ENCODE measurements at regions not wholly inside any gene's neighbourhood (a gene's known extent, or its start where the extent isn't known, plus 50 kb on each side); places are given as distances from the start of the nearest gene placed in this dataset.

DNA sequence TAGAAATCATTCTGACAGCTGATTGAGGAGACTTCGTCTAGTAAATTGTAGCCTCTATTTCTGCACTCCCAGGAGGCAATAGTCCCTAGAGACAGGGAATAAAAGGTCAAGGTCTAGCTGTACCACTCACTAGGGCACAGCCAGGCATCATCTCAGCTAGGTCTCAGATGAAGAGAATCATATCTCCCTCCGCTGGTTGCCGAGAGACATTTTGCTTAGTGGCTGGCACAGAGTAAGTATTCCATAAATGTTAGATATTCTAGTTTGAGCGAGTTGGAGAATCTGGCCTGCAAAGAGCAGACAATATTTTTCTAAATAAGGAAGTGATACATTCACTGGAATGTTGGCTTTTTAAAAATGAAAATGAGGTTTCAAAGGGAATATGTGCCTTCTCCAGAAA is 180.4 kb upstream of the ACTBL2 start:
- TF ChIP-seq, protein P1, sequence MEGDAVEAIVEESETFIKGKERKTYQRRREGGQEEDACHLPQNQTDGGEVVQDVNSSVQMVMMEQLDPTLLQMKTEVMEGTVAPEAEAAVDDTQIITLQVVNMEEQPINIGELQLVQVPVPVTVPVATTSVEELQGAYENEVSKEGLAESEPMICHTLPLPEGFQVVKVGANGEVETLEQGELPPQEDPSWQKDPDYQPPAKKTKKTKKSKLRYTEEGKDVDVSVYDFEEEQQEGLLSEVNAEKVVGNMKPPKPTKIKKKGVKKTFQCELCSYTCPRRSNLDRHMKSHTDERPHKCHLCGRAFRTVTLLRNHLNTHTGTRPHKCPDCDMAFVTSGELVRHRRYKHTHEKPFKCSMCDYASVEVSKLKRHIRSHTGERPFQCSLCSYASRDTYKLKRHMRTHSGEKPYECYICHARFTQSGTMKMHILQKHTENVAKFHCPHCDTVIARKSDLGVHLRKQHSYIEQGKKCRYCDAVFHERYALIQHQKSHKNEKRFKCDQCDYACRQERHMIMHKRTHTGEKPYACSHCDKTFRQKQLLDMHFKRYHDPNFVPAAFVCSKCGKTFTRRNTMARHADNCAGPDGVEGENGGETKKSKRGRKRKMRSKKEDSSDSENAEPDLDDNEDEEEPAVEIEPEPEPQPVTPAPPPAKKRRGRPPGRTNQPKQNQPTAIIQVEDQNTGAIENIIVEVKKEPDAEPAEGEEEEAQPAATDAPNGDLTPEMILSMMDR (IDR thresholded peaks at IDR 0.05): peak; percentile 17; the same call in 1 of the 2 replicates
- TF ChIP-seq, protein P2, sequence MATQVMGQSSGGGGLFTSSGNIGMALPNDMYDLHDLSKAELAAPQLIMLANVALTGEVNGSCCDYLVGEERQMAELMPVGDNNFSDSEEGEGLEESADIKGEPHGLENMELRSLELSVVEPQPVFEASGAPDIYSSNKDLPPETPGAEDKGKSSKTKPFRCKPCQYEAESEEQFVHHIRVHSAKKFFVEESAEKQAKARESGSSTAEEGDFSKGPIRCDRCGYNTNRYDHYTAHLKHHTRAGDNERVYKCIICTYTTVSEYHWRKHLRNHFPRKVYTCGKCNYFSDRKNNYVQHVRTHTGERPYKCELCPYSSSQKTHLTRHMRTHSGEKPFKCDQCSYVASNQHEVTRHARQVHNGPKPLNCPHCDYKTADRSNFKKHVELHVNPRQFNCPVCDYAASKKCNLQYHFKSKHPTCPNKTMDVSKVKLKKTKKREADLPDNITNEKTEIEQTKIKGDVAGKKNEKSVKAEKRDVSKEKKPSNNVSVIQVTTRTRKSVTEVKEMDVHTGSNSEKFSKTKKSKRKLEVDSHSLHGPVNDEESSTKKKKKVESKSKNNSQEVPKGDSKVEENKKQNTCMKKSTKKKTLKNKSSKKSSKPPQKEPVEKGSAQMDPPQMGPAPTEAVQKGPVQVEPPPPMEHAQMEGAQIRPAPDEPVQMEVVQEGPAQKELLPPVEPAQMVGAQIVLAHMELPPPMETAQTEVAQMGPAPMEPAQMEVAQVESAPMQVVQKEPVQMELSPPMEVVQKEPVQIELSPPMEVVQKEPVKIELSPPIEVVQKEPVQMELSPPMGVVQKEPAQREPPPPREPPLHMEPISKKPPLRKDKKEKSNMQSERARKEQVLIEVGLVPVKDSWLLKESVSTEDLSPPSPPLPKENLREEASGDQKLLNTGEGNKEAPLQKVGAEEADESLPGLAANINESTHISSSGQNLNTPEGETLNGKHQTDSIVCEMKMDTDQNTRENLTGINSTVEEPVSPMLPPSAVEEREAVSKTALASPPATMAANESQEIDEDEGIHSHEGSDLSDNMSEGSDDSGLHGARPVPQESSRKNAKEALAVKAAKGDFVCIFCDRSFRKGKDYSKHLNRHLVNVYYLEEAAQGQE (IDR thresholded peaks at IDR 0.05; ENCODE audit: low read depth, low read length): no peak
- TF ChIP-seq TAF1 (IDR thresholded peaks at IDR 0.05; ENCODE audit: borderline replicate concordance, low read depth, low read length) (no peak), EZH2phosphoT487 (IDR thresholded peaks at IDR 0.05; ENCODE audit: borderline replicate concordance, low read depth) (no peak)
- TF ChIP-seq, protein P3, sequence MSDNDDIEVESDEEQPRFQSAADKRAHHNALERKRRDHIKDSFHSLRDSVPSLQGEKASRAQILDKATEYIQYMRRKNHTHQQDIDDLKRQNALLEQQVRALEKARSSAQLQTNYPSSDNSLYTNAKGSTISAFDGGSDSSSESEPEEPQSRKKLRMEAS (IDR thresholded peaks at IDR 0.05; ENCODE audit: low read depth): no peak
